ENCODE measurements at regions not wholly inside any gene's neighbourhood (a gene's known extent, or its start where the extent isn't known, plus 50 kb on each side); places are given as distances from the start of the nearest gene placed in this dataset.

GRCh38 chr1:199466961-199467360 is 560.5 kb upstream of the NR5A2 start:
- ATAC-seq (no peak), DNase-seq (no peak)
- Histone ChIP-seq H3K27ac (no peak overlapping the region), H3K27me3 (no peaks in the 10 kb centered on the region), H3K4me3 (no peak overlapping the region), H3K4me1 (no peaks in the 10 kb centered on the region), H3K36me3 (no peaks in the 10 kb centered on the region), H3K9me3 (no peaks in the 10 kb centered on the region)
- intact Hi-C loops (cut with DNase I), result no loop called here
- TF ChIP-seq, protein P1, sequence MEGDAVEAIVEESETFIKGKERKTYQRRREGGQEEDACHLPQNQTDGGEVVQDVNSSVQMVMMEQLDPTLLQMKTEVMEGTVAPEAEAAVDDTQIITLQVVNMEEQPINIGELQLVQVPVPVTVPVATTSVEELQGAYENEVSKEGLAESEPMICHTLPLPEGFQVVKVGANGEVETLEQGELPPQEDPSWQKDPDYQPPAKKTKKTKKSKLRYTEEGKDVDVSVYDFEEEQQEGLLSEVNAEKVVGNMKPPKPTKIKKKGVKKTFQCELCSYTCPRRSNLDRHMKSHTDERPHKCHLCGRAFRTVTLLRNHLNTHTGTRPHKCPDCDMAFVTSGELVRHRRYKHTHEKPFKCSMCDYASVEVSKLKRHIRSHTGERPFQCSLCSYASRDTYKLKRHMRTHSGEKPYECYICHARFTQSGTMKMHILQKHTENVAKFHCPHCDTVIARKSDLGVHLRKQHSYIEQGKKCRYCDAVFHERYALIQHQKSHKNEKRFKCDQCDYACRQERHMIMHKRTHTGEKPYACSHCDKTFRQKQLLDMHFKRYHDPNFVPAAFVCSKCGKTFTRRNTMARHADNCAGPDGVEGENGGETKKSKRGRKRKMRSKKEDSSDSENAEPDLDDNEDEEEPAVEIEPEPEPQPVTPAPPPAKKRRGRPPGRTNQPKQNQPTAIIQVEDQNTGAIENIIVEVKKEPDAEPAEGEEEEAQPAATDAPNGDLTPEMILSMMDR (IDR thresholded peaks at IDR 0.05), result no peak

DNA sequence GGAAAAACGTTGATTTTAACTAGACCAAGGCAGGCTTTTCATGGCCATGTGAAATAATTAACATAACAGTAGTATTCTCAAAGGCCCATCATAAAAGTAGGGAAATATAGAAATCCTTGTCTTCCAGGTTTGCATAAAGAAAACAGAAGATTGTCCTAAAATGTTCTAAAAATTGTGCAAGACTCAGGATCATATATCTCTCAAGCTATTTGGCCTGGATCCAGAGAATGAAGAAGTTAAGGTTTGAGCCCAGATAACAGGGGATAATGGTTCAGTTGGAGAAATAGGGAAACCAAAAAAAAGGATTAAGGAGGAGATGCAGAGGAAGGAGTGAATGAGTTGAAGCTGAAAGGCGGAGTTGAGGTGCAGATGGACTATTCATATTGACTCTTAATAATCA is 555.5 kb upstream of the NR5A2 start:
- no peaks in the 10 kb centered on the region for H3K4me1 ChIP-seq
- TF ChIP-seq, protein P1 (IDR thresholded peaks at IDR 0.05), result no peak
- no peaks in the 10 kb centered on the region for H3K36me3 ChIP-seq
- no peak overlapping the region for H3K27ac ChIP-seq
- H3K27me3 ChIP-seq, result no peaks in the 10 kb centered on the region
- ATAC-seq, result no peak
- no peak overlapping the region for H3K4me3 ChIP-seq
- no peak for DNase-seq
- intact Hi-C loops (cut with DNase I), result no loop called here
- H3K9me3 ChIP-seq, result no peaks in the 10 kb centered on the region

DNA sequence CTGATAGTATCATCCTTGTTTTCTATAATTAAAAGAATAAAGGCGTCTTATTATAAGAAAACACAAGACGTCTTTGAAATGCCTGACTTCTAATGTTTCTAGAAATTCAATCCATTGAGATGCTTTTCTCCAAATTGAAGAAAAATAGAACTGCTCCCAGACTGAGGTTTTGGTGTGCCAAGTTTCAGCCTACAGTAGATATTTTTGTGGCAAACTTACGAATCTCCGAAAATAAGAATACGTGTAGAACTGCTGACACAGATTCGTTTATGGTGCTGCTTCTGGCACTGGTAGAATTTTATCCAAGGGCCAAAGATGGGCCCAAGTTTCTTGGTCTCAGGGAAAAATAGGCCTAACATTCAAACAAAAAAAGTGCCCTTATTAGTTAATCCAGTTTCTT is 554.5 kb upstream of the NR5A2 start:
- TF ChIP-seq, protein P1 (IDR thresholded peaks at IDR 0.05), result no peak
- intact Hi-C loops (cut with DNase I), result no loop called here
- DNase-seq (no peak), ATAC-seq (no peak)
- H3K36me3 ChIP-seq, result no peaks in the 10 kb centered on the region
- H3K27ac ChIP-seq, result no peak overlapping the region
- no peak overlapping the region for H3K4me3 ChIP-seq
- no peaks in the 10 kb centered on the region for H3K27me3 ChIP-seq
- H3K4me1 ChIP-seq, result no peaks in the 10 kb centered on the region
- H3K9me3 ChIP-seq, result no peaks in the 10 kb centered on the region

DNA sequence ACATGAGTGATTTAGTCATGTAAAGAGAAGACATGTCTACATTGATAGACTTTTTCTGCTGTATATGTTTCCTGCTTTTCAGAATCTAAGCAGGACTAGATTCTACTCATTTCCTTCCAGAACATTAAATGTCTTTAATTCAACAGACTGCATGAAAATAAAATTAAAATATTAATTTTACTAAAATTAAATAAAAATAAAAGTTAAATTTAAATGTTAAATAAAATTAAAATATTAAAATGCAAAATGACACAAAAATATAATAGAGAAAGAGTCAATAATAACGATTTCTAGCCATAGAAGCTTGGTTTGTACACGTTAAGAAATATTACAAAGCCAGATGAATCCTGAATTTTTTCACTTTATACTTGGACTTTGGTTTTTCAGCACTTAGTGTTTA is 552.8 kb upstream of the NR5A2 start:
- DNase-seq, result no peak
- intact Hi-C loops (cut with DNase I), result no loop called here
- H3K27ac ChIP-seq, result no peak overlapping the region
- no peaks in the 10 kb centered on the region for H3K36me3 ChIP-seq
- H3K27me3 ChIP-seq, result no peaks in the 10 kb centered on the region
- H3K4me3 ChIP-seq, result no peak overlapping the region
- no peak for ATAC-seq
- no peaks in the 10 kb centered on the region for H3K4me1 ChIP-seq
- TF ChIP-seq, protein P1 (IDR thresholded peaks at IDR 0.05), result no peak
- H3K9me3 ChIP-seq, result no peaks in the 10 kb centered on the region

GRCh38 chr1:199482426-199482825 is 545.1 kb upstream of the NR5A2 start:
- H3K36me3 ChIP-seq, result no peaks in the 10 kb centered on the region
- no peak overlapping the region for H3K27ac ChIP-seq
- H3K4me3 ChIP-seq, result no peak overlapping the region
- H3K9me3 ChIP-seq, result no peaks in the 10 kb centered on the region
- H3K27me3 ChIP-seq, result no peaks in the 10 kb centered on the region
- DNase-seq (no peak), ATAC-seq (no peak)
- H3K4me1 ChIP-seq, result no peaks in the 10 kb centered on the region
- intact Hi-C loops (cut with DNase I), result no loop called here
- TF ChIP-seq, protein P1 (IDR thresholded peaks at IDR 0.05), result no peak

DNA sequence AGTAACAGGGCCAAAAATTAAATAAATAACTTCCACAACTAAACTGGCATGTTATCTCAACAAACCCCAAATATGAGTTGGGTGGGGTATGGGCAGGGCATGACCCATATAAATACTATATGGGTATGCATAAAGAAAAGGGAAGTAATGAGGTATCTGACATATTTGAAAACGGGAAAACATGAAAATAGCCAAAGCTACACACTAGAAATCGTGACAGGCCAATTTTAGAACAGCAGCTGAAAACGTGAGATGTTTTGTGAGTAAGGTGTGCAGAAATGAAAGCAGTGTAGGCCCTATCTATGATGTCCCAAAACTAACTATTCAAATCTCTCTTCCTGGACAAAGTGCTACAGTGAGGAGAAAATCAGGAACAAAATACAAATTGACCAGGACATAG is 537.9 kb upstream of the NR5A2 start:
- intact Hi-C loops (cut with DNase I), result no loop called here
- H3K4me1 ChIP-seq, result no peaks in the 10 kb centered on the region
- no peak overlapping the region for H3K27ac ChIP-seq
- H3K9me3 ChIP-seq, result no peaks in the 10 kb centered on the region
- no peak for ATAC-seq
- DNase-seq, result no peak
- TF ChIP-seq, protein P1 (IDR thresholded peaks at IDR 0.05), result no peak
- no peak overlapping the region for H3K4me3 ChIP-seq
- no peaks in the 10 kb centered on the region for H3K36me3 ChIP-seq
- no peaks in the 10 kb centered on the region for H3K27me3 ChIP-seq

Data from upper lobe of right lung (tissue), 1 donor.